Mammary epithelial cell (primary cell): ENCODE measurements at regions not wholly inside any gene's neighbourhood (a gene's known extent, or its start where the extent isn't known, plus 50 kb on each side); places are given as distances from the start of the nearest gene placed in this dataset.
A peak's percentile ranks its signal among the peaks of the same experiment; 100 is the strongest.

ENCODE experiments used
- CTCF ChIP-seq, 2 donors: IDR thresholded peaks in 1 of 2; conservative IDR thresholded peaks in 1 of 2; 2 replicates each; pipeline ENCODE4 v1.5.1; 2011 to 2012; ENCODE audit warnings: inconsistent platforms in 2 of 2, low read length in 2 of 2, mild to moderate bottlenecking in 2 of 2, control low read depth in 1 of 2, low read depth in 1 of 2; ENCODE audit not compliant: insufficient read depth in 1 of 2; ENCODE audit errors: extremely low read depth in 1 of 2
- EZH2 ChIP-seq: IDR thresholded peaks from 2 replicates; pipeline ENCODE4 v1.6.1; 2012; ENCODE audit warnings: low read length, inconsistent platforms, borderline replicate concordance

GRCh38 chr10:63866747-63867140, 345.5 kb downstream of the REEP3 start:
- peak in 1 of 2 donors; percentile 48 for TF ChIP-seq CTCF (conservative IDR thresholded peaks at IDR 0.05 in 1 of 2, IDR thresholded peaks at IDR 0.05 in 1 of 2; ENCODE audit: extremely low read depth in 1 of 2, insufficient read depth in 1 of 2, low read depth in 1 of 2, low read length in 2 of 2)
- no peak for TF ChIP-seq EZH2
